ENCODE measurements at regions not wholly inside any gene's neighbourhood (a gene's known extent, or its start where the extent isn't known, plus 50 kb on each side); places are given as distances from the start of the nearest gene placed in this dataset.

DNA sequence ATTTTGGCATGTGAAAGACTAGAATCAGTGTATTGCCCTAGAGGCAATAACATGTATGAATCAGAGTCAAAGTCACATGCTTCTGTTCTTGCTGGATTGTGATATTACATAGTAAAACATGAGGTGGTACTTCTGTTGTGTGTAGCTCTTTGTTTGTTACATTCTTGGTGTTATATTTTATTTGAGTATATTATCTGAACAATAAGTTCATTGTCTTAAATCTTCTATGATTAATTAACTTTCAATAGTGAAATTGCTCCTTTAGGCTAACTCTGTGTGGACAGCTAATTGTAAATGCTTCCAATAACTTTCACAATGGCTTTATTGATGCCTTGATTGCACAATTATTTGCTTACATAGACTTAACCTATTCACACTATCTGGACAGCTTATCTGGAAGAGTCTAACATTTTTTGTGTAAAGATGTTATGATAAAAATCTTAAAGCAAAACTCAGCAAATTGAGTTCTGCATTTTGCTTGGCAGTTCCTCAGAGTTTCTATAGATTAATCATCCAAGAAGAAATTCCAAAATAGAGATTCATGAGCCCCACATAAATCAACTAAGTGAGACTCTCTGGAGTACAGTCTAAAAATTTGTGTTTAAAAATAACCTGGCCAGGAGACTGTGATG lies 239.6 kb upstream of the TUSC1 start:
- Histone ChIP-seq H3K4me3 (no peak overlapping the region), H3K27me3 (no peaks in the 10 kb centered on the region), H3K36me3 (no peaks in the 10 kb centered on the region), H3K27ac (no peak overlapping the region), H3K4me1 (no peaks in the 10 kb centered on the region), H3K9me3 (peaks cover 0 to 21% (median 0%) of the 10 kb centered on the region in 11 donors)
- intact Hi-C loops (cut with DNase I) = no loop called here
- ATAC-seq (no peak), DNase-seq (no peak)
- TF ChIP-seq, protein P1, sequence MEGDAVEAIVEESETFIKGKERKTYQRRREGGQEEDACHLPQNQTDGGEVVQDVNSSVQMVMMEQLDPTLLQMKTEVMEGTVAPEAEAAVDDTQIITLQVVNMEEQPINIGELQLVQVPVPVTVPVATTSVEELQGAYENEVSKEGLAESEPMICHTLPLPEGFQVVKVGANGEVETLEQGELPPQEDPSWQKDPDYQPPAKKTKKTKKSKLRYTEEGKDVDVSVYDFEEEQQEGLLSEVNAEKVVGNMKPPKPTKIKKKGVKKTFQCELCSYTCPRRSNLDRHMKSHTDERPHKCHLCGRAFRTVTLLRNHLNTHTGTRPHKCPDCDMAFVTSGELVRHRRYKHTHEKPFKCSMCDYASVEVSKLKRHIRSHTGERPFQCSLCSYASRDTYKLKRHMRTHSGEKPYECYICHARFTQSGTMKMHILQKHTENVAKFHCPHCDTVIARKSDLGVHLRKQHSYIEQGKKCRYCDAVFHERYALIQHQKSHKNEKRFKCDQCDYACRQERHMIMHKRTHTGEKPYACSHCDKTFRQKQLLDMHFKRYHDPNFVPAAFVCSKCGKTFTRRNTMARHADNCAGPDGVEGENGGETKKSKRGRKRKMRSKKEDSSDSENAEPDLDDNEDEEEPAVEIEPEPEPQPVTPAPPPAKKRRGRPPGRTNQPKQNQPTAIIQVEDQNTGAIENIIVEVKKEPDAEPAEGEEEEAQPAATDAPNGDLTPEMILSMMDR (IDR thresholded peaks at IDR 0.05) = no peak

DNA sequence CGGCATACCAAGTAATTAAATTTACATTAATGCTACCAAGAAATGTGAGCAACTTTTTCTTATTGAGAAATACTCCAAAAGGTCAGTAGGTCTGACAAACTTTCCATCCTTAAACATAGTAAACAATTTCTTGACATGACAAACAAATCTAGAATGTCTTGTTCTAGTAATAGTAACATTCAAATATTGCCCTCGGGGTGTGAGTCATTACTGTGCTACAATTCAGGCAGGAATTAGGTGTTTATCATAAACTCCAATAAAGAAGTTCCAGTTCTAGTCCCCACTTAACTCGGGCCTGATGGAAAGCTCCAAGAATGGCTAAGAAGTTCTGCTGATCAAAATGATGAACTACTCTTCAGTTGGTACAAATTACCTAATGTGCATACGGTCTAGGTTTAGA lies 235.6 kb upstream of the TUSC1 start:
- H3K4me1 ChIP-seq = no peaks in the 10 kb centered on the region
- ATAC-seq (no peak), DNase-seq (no peak)
- H3K4me3 ChIP-seq = no peak overlapping the region
- no peaks in the 10 kb centered on the region for H3K27me3 ChIP-seq
- peaks cover 0 to 38% (median 0%) of the 10 kb centered on the region in 11 donors for H3K9me3 ChIP-seq
- 79% methylated on average over 4 of the region's 4 CpGs for whole genome bisulfite sequencing, 2 donors
- intact Hi-C loops (cut with DNase I) = no loop called here
- H3K27ac ChIP-seq = no peak overlapping the region
- no peaks in the 10 kb centered on the region for H3K36me3 ChIP-seq
- TF ChIP-seq, protein P1 (IDR thresholded peaks at IDR 0.05) = no peak

DNA sequence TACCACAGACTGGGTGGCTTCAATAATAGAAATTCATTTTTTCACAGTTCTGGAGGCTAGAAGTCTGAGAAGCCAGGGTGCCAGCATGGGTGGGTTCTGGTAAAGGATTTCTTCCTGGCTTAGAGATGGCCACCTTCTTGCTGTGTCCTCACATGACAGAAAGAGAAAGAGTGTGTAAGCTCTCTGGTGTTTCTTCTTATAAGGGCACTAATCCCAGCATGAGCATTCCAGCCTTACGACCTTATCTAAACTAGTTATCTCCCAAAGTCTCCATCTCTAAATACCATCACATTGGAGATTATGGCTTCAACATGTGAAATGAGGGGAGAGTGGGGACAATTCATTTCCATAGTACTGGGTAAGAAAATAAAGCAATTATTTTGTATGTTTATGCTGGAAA lies 226.5 kb upstream of the TUSC1 start:
- H3K4me3 ChIP-seq = no peak overlapping the region
- peaks cover 0 to 14% (median 0%) of the 10 kb centered on the region in 11 donors for H3K9me3 ChIP-seq
- WGBS, 2 donors = 29 to 43% methylated on average over 1 of the region's 1 CpG
- DNase-seq (no peak), ATAC-seq (no peak)
- H3K4me1 ChIP-seq = no peaks in the 10 kb centered on the region
- TF ChIP-seq, protein P1 (IDR thresholded peaks at IDR 0.05) = no peak
- H3K27me3 ChIP-seq = no peaks in the 10 kb centered on the region
- H3K36me3 ChIP-seq = no peaks in the 10 kb centered on the region
- intact Hi-C loops (cut with DNase I) = no loop called here
- H3K27ac ChIP-seq = no peak overlapping the region

DNA sequence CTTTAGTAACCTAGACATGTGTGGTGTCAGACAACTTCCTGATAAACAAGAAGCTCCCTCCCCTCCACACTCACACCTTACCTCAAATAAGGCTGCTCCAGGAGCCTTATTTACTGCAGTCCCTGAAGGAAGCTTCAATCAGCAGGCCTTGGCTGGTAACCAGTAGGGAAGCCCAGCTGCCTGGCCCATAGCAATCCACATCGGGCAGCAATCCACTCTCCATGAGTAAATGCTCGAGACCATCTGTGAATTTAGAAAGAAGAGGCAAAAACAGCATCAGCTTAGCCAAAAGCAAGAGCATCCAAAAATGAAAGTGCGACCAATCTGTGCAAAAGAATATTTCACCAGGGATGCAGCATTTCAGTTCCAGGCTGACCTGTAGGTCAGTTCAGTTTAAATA lies 213.3 kb upstream of the TUSC1 start:
- Histone ChIP-seq H3K9me3 (peaks cover 0 to 27% (median 6%) of the 10 kb centered on the region in 11 donors), H3K27ac (no peak overlapping the region), H3K36me3 (no peaks in the 10 kb centered on the region), H3K4me3 (no peak overlapping the region), H3K4me1 (no peaks in the 10 kb centered on the region), H3K27me3 (no peaks in the 10 kb centered on the region)
- DNase-seq (no peak), ATAC-seq (no peak)
- intact Hi-C loops (cut with DNase I) = no loop called here
- TF ChIP-seq, protein P1 (IDR thresholded peaks at IDR 0.05) = no peak
- WGBS, 2 donors = 70 to 73% methylated on average over 3 of the region's 3 CpGs
